Epithelial cell of esophagus (primary cell): ENCODE measurements at regions not wholly inside any gene's neighbourhood (a gene's known extent, or its start where the extent isn't known, plus 50 kb on each side); places are given as distances from the start of the nearest gene placed in this dataset.

Experiments used
- DNase-seq: peaks from one replicate; pipeline ENCODE4 v3.0.0; 2010; ENCODE audit warnings: low read depth
- H3K4me3 ChIP-seq: 2 replicates; pipeline ENCODE4 v1.5.1; 2011; ENCODE audit warnings: mild to moderate bottlenecking, low read length, control low read depth
- CTCF ChIP-seq: IDR thresholded peaks from 2 replicates; pipeline ENCODE4 v1.5.1; 2011; ENCODE audit warnings: low read depth, mild to moderate bottlenecking, low read length, control low read depth, inconsistent platforms; ENCODE audit not compliant: insufficient read depth; ENCODE audit errors: missing control alignments

- no peak for DNase-seq
- H3K4me3 ChIP-seq: no peak overlapping the region
- no peak for TF ChIP-seq CTCF
Observed at GRCh38 chr9:89793551-89793950, 188.7 kb downstream of the GADD45G start.

DNA sequence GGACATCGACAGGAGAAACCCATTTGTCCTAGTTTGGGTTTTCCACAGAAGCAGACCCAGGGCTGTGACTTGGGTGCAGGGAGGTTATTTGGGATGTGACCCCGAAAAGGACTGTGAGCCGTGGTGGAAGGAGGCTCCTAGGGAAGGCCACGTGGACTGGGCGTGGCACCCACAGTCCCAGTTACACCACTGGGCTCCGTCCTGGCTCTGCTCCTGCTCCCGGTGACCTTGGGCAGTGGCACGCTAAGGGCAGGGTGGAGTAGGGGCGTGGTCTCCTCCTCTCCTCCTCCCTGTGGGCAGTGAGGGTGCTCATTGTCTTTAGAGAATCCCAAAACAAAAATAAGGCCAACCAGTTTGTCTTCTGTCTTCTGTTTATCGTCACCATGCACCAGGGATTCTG, 190.1 kb downstream of the GADD45G start:
- DNase-seq: no peak
- no peak overlapping the region for H3K4me3 ChIP-seq
- TF ChIP-seq CTCF: no peak

DNA sequence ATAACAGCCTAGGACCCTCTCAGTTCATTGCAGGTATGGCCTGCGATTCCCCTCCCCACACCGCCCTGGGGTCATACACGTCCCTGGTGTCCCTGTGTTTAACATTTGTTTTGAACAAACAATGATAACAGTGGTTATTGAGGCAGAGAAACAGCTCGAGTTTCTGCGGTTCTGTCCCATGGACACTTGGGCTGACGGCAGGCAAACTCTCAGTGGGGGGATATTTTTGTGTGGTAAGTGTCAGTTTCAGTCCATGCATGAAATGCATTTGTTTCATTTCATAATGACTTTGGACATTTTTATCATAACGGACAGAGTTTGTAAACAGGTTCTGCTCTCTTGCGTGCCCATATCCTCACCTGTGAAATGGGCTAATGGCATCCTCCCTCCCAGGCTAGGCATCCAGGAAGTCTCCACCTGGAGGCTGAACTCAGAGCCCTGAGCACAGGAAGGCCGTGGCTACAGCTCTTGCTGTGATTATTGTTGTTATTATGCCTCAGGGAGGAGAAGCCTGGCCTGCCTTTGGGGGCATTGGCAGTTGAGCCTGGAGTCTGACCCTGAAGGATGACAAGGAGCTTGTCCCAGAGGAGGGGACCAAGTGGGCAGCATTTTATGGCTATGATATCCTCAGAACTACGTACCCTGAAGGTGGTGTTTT, 190.9 kb downstream of the GADD45G start:
- TF ChIP-seq CTCF: no peak
- H3K4me3 ChIP-seq: no peak overlapping the region
- DNase-seq: no peak

GRCh38 chr9:89796606-89797005, 191.8 kb downstream of the GADD45G start:
- no peak overlapping the region for H3K4me3 ChIP-seq
- no peak for DNase-seq
- TF ChIP-seq CTCF: no peak

GRCh38 chr9:89797255-89797654, 192.4 kb downstream of the GADD45G start:
- no peak for TF ChIP-seq CTCF
- H3K4me3 ChIP-seq: no peak overlapping the region
- no peak for DNase-seq

DNA sequence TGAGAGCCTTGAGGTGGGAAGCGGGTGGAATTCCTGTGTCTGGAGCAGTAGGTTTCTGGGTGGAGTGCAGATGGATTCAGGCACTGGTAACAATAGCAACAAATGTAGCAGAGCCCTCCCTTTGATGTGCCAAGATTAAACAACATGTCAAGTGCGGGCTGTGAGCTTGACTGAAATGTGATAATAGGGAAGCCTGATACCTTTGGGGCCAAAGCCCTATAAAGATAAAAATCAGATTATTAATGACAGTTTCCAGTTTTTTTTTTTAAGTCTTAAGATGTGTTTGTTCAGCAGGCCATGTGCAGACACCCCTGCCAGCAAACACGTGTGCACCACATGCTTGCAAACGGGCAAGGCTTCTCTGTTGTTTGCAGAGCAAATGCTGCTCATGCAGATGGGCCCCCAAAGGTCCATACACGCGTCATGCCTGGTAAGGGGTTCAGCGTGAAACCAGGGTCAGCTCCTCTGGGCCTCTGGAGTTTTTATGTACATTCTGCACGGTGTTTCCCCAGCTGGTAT, 193.2 kb downstream of the GADD45G start:
- no peak for TF ChIP-seq CTCF
- no peak for DNase-seq
- H3K4me3 ChIP-seq: no peak overlapping the region

DNA sequence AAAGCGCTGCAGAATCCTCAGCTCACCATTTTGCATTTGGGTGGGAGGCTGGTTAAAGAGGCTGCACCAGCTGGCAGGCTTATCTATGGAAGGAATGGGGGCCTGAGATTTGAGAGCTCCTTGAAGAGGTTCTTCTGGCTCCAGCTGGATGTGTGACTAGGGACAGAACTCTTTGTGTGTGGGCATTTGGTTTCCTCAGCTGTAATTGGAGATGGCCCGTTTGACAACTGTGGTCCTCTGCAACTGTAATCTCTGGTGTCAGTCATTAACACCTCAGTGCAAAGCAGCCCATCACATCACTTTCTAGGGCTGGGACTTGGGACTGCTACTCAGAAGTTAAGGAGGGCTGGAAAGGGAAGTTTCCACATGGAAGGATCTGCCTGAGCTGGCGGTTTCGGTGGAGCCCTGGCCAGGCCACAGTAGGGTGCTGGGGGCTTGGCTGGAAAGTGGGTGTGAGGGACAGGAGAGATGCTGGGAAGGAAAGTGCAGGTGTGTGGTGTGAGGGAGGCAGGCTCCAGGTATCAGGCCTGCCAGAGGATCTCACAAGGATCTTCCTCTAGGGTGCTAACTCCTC, 193.8 kb downstream of the GADD45G start:
- TF ChIP-seq CTCF: no peak

More for the DNA sequence above, 193.8 kb downstream of the GADD45G start:
- H3K4me3 ChIP-seq: no peak overlapping the region
- DNase-seq: no peak
